Epithelial cell of proximal tubule (primary cell): ENCODE measurements at regions not wholly inside any gene's neighbourhood (a gene's known extent, or its start where the extent isn't known, plus 50 kb on each side); places are given as distances from the start of the nearest gene placed in this dataset.
"Not testable (repeated sequence)": the region's sequence is repeated elsewhere in the genome, so short reads cannot be mapped to it uniquely, and the experiment has no call there.

Experiments
- DNase-seq: peaks from one replicate; pipeline ENCODE4 v3.0.0-alpha.2; 2011; ENCODE audit warnings: low read depth
- H3K4me3 ChIP-seq: 2 replicates; pipeline ENCODE4 v1.5.1; 2011; ENCODE audit warnings: low read depth, mild to moderate bottlenecking, low read length
- TF ChIP-seq, protein P1 (sequence below): conservative IDR thresholded peaks from 2 replicates; pipeline ENCODE4 v1.5.1; 2012; ENCODE audit warnings: low read depth, mild to moderate bottlenecking, low read length

DNA sequence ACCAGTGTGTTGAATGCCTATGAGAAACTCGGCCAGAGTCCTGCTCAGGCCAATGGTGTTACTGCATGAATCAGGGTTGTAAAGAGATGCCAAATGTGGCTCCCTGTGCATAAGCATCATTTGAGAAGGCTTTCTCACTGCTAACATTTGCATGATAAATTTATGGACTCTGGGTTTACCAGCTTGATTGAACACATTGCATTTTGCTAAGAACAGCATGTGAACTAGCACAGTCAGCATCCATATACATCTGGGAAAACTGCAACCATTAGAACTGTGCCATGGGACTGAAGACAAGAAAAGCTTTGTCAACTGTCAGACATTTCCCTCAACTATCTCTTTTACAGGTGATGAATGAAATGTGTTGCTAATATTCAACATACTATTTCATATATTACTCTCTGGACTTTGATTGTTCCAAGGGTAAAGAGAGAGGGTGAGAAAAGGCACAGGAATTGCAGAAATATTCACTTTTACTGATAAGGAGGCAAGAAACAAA, 1427.4 kb upstream of the ADGRL3 start:
- TF ChIP-seq, protein P1, sequence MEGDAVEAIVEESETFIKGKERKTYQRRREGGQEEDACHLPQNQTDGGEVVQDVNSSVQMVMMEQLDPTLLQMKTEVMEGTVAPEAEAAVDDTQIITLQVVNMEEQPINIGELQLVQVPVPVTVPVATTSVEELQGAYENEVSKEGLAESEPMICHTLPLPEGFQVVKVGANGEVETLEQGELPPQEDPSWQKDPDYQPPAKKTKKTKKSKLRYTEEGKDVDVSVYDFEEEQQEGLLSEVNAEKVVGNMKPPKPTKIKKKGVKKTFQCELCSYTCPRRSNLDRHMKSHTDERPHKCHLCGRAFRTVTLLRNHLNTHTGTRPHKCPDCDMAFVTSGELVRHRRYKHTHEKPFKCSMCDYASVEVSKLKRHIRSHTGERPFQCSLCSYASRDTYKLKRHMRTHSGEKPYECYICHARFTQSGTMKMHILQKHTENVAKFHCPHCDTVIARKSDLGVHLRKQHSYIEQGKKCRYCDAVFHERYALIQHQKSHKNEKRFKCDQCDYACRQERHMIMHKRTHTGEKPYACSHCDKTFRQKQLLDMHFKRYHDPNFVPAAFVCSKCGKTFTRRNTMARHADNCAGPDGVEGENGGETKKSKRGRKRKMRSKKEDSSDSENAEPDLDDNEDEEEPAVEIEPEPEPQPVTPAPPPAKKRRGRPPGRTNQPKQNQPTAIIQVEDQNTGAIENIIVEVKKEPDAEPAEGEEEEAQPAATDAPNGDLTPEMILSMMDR: no peak
- no peak overlapping the region for H3K4me3 ChIP-seq
- no peak for DNase-seq

DNA sequence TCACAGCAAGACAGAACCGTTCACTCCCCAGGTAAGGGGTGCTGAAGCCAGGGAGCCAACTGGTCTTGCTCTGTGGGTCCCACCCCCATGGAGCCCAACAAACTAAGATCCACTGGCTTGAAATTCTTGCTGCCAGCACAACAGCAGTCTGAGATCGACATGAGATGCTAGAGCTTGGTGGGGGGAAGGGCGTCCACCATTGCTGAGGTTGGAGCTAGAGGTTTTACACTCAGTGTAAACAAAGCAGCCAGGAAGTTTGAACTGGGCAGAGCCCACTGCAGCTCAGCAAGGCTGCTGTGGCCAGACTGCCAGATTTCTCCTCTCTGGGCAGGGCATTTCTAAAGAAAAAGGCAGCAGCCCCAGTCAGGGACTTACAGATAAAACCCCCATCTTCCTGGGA, 1419.9 kb upstream of the ADGRL3 start:
- H3K4me3 ChIP-seq, DNase-seq: not testable (repeated sequence)

DNA sequence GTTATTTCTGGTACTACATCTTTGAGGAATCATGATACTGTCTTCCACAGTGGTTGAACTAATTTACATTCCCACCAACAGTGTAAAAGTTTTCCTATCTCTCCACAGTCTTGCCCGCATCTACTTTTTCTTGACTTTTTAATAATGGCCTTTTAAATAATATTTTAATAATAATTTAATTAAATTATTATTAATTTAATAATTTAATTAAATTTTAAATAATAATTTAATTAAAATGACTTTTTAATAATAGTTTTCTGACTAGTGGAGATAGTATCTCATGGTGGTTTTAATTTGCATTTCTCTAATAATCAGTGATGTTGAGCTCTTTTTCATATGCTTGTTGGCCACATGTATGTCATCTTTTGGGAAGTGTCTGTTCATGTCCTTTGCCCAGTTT, 1395.0 kb upstream of the ADGRL3 start:
- no peak overlapping the region for H3K4me3 ChIP-seq
- TF ChIP-seq, protein P1: no peak
- DNase-seq: no peak

DNA sequence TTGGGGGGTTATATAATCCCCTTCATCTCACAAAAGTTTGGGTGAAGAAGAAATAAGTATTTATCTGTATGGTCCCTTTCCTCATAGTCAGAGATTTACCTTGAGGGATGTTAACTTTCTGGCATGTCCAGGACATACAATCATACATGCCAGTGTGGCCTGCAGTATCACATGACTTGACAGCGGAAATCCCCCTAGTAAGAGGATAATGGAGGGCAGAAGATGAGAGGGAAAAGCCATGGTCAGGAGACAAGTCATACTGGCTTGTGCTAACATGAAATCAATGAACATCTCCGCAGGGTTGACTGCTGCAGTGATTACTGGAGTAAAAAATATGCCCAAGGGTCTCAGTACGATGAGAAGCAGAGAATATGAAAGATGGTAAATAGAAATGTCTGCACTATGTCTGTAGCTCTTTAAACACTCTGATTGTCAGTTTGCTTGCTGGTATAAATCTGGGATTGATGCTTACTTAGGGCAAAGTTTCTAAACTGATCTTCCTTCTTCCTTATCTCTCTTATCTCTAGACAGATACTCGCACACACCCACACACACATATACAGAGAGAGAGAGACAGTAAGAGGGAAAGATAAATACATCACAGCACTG, 1385.6 kb upstream of the ADGRL3 start:
- H3K4me3 ChIP-seq: no peak overlapping the region
- TF ChIP-seq, protein P1: no peak
- DNase-seq: no peak

DNA sequence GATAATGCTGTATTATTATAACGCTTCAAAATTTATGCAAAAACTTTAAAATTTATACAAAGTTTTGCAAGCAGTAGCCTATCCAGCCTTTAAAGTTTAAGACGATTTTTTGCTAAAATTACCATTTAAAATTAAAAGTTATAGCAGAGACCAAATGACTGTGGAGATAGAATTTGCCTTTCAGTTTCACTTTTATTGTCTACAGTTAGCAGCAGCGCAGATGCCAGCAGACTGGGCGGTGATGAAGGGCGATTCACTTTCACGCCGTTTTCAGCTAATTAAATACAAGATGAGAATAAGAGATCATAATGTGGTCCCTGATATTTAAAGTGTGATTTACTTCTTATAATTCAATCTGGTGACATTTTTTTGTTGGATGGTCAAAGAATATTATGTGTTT, 1381.5 kb upstream of the ADGRL3 start:
- DNase-seq: no peak
- TF ChIP-seq, protein P1: no peak
- H3K4me3 ChIP-seq: no peak overlapping the region

DNA sequence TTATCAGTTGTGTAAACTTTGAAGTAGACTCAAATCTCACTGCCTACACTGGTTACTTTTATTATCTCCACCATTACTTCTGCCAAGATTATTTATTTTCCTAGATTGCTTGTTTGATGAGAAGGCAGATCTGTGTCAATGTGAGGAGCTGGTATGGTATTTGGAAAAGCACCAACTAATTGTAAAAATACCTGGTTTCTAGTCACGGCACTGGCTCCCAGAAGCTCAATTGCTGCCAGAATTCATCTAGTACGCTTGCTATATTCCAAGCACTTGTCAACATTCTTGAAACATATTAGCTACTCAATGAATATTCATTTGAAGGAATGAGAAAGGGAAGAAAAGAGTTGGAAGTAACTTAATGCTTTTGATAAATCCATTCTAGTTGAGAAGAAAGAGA, 1376.8 kb upstream of the ADGRL3 start:
- no peak overlapping the region for H3K4me3 ChIP-seq
- TF ChIP-seq, protein P1: no peak
- DNase-seq: no peak

DNA sequence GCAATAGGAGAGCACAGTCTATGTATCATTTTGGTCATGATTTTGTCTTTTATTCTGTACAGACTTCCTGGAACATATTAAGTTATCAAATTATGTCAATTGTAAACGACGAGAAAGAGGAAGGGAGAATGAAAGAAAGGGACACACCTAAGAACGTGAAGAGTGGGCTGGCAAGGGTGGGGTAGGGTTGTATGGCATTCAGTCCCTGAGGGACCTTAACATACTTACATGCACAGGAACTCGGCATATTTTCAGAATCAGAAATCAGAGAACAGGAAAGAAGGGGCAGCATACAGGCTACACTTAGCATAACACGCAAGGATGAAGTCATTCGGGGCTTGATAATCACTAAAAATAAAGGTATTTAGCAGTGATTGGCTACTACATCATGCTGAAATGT, 1375.0 kb upstream of the ADGRL3 start:
- TF ChIP-seq, protein P1: no peak
- DNase-seq: no peak
- H3K4me3 ChIP-seq: no peak overlapping the region
